ENCODE measurements at regions not wholly inside any gene's neighbourhood (a gene's known extent, or its start where the extent isn't known, plus 50 kb on each side); places are given as distances from the start of the nearest gene placed in this dataset.
A peak's percentile ranks its signal among the peaks of the same experiment; 100 is the strongest.
"Not testable (repeated sequence)": the region's sequence is repeated elsewhere in the genome, so short reads cannot be mapped to it uniquely, and the experiment has no call there.

DNA sequence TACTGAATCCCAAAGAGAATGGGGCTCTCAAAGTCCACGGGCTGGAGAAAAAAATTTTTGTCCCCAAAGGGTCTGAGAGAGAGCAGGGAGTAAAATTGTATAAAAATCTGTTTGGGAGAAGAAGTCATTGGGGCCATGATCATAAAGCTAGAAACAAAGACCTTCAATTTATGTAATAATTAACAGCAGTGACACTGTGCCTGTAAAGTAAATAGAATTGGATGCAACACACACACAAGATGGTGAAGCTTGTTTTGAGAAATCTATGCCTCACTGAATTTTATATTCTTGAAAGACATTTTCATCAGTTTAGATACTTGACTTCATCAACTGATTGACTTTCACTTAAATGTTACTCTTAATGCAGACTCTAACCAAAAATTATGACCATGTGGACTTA, 600.5 kb upstream of the ADAMTS5 start:
- DNase-seq (ENCODE audit: low spot score) = no peak

DNA sequence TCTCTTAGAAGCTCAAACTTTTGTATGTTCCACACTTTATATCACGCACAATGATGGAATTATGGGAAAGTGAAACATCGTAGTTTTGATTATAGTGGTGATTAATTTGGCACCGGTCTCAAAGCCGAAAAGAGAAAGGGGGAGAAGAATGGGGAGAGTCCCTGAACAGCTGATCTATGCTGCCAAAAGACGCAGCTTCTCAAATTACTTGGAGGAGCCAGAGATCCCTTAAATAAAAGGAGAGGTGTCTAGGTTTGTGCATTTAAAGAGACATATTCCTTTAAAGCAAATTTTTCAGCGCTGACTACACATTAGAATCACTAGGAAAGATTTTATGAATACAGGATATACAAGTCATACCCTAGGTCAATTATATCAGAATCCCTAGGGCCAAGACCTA, 599.6 kb upstream of the ADAMTS5 start:
- DNase-seq (ENCODE audit: low spot score) = no peak

DNA sequence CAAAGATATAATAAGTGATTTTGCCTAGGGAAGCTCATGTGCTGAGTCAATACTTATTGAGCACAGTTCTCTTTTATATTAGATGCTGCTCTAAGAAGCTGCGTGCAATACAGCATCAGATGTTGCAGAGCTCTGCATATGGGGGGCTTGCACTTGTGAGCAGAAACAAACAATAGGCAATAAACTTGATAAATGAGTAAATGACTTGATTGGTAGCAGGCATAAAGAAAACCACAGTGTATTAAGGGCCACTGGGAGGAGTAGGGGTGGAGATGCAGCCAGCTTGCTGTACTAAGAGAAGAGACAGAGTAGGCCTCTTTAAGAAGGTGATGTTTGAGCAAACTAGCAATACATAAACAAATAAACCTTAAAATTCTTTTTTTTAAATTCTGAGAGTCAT, 598.5 kb upstream of the ADAMTS5 start:
- DNase-seq (ENCODE audit: low spot score) = no peak

DNA sequence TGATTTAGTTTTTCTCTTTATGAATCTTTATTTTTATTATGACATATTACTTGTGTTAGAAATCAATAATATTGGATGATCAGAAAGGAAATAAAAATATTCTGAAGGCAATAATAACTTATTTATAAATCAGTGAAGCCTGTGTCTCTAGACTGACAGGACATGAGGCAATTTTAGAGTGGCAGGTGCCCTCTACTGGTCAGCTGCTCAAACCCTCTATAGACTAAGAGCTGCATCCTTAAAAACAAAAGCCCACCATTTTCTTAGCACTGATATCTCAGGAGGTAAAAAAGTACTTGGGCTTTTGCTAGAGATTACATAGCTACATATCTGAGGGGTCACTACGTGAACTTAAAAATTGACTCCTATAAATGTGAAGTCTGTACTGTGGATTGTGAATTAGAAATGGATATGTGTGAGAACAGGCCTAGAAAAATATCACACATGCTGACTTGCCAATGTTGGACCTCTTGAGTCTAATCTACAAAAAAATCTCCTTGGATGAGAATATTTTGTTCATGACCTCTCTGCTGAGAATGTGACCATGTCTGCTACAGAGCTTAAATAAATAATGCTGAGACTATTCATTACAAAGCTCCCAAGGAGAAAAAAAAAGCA, 597.9 kb upstream of the ADAMTS5 start:
- peak; percentile 52 for DNase-seq (ENCODE audit: low spot score)

DNA sequence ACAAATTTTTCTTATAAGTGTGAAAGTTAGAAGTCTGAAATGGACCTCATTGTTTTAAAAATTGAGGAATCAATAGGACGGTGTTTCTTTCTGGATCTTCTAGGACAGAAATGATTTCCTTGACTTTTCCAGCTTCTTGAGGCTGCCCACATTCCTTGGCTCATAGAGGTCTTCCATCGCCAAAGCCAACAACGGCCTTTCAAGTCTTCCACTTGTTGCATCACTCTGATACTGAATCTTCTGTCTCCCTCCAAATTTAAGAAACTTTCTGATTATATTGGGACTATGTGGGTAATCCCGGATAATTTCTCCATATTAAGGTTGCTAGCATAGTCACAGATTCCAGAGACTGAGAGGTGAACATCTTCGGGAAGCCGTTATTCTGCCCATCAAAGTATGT, 595.4 kb upstream of the ADAMTS5 start:
- no peak for DNase-seq (ENCODE audit: low spot score)

DNA sequence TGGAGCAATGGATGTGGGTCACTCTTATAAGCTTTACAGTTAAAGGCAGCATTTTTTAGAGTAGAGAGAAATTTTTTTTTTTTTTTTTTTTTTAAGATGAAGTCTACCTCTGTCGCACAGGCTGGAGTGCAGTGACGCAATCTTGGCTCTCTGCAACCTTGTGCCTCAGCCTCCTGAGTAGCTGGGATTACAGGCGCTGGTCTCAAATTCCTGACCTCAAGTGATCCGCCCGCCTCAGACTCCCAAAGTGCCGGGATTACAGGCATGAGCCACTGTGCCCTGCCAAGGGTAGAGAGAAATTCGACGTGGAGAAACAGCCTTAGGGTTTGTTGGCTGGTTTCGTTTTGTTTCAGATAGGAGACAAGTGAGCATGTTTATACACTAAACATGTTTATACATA, 594.2 kb upstream of the ADAMTS5 start:
- no peak for DNase-seq (ENCODE audit: low spot score)

DNA sequence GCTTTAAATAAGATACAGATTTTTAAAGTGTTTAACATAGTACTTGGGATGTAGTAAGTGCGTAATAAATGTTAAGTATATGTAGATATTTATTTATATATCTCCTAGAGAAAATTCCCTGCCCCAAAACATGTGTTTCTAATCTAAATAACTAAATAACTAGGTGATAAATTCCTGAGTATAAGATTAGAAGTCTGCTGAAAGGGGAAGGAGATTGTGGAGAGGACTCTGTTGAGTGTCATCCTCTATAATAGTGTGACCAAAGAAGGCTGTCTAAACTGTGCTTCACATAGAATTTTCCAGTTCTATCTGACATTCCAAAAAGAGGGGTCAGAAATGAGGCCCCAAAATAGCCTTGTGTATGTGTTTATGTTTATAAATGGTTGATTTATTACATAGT, 590.5 kb upstream of the ADAMTS5 start:
- DNase-seq (ENCODE audit: low spot score) = no peak

DNA sequence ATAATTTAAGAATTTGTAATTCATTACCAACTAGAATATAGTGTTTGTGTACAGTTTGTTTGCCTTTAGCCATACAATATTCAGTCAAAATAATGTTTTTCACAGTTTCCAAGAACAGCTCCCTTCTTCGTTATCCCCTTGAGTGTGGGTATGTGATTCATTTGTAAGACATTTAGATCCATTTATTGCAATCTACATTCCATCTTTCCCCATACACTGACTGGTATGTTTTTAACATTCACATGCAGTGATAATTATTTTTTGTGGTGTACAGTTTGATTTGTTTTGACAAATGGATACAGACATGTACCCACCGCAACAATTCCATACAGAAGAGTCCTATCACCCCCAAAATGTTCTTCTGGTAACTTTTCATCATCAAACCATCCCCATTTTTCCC, 589.1 kb upstream of the ADAMTS5 start:
- no peak for DNase-seq (ENCODE audit: low spot score)

DNA sequence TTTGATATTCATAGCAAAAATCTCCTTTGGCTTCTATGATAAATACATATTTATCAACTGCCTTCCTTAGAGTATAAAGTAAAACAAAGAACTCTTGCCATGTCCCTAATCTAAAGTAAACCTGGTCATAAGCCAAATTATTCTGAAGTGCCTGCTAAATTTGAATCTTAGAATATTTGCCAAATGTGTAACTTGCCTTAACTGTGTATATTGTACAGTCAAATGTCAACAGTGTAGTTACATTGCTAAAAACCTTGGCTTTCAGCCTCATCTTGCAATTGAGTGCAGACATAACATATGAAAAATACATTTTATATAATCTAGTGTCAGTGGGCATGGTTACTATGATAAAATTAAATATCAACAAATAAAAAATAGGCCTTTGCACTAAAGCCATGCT, 583.4 kb upstream of the ADAMTS5 start:
- no peak for DNase-seq (ENCODE audit: low spot score)

DNA sequence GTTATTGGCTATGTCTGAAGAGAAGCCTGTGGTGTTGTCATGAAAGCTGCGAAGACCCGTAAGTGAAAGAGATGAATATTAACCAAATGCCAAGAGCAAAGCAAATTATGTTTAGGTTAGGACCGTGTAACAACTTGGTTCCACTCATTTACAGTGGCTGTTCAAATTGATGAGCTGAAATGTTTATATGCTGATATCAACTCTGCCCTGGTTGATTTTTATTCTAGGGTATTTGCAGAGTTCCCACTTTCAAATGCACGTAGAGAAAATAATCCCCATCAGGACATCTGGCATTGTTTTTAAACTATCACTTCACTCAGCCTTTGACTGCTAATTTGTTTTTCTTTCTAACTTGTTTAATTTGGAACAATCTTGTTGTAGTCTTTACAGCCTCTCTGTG, 581.6 kb upstream of the ADAMTS5 start:
- DNase-seq (ENCODE audit: low spot score) = no peak

DNA sequence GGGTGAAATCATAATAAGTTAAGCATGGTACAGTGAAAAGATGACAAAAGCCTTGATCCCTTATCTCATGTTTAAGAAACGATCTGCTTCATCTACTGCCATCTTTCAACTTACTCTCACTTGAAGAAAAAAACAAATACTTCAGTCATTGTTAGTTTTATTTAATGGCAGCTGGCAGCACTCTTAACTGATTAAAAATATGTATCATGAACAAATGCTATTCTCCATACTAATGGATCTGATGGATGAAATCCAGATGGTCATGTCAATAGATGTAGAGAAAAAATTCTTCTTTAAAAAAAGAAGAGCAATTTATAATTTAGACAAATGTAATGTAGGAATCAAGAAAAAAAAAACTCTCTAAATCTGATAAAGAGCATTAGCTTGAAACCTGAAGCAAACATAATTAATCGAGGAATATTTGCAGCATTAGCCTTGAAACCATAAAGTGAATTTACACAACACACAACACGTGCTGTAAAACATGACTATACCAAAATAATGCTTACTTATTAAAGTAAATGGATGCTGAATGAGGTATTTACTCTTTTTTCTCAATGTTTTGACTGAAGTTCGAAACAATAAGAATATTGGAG, 579.0 kb upstream of the ADAMTS5 start:
- DNase-seq (ENCODE audit: low spot score) = no peak

DNA sequence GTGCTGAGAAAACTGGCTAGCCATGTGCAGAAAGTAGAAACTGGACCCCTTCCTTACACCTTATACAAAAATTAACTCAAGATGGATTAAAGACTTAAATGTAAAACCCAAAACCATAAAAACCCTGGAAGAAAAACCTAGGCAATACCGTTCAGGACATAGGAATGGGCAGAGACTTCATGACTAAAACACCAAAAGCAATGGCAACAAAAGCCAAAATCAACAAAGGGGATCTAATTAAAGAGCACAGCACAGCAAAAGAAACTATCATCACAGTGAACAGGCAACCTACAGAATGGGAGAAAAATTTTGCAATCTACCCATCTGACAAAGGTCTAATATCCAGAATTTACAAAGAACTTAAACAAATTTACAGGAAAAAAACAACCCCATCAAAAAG, 575.2 kb upstream of the ADAMTS5 start:
- DNase-seq (ENCODE audit: low spot score) = not testable (repeated sequence)

DNA sequence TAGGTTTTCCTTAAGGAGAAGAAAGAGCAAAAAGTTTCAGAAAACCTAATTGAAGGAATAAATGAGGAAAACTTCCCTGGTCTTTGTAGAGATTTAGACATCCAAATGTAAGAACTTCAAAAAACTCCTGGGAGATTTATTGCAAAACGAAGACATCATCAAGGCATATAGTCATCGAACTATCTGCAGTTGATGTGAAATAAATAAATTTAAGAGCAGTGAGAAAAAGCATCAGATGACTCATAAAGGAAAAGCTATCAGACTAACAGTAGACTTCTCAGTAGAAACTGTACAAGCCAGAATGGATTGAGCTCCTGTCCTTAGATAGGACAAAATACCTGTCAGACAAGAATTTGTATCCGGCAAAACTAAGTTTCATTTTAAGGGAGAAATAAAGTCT, 569.4 kb upstream of the ADAMTS5 start:
- DNase-seq (ENCODE audit: low spot score) = no peak

DNA sequence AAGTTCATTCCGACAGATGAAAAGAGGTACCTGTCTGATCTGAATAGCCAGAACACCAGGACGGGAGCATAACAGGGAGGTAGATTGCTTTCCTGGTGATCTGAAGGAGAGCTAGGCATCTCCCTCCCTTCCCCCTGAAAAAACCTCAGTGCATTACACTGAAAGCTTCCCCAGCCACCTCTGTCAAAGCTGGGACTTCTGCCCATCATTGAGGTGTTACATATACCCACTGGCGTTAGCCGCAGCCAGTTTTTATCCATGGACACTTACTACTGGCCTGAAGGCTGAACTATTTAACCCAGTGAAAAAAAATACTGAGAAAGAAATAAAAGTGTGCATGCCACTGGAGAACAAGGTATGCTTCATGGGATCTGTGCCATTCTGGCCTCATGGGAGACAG, 568.3 kb upstream of the ADAMTS5 start:
- DNase-seq (ENCODE audit: low spot score) = no peak

DNA sequence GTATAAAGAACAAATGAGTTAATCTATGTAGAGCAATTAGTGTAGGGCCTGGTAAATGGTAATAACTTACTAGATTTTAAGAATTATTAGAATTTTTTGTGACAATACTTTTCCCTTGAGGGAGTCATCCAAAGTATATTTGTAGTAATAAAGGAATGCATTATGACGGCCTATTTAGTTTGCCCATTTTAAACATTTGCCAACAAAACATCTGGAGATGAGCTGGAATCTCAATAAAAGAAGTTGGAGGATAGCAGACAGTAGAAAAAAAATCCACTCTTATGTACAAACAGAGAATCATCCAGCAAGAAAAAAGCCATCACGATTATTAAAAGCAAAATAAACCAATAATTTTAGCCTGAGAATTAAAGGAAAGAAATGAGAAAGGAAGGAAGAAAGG, 567.3 kb upstream of the ADAMTS5 start:
- no peak for DNase-seq (ENCODE audit: low spot score)

DNA sequence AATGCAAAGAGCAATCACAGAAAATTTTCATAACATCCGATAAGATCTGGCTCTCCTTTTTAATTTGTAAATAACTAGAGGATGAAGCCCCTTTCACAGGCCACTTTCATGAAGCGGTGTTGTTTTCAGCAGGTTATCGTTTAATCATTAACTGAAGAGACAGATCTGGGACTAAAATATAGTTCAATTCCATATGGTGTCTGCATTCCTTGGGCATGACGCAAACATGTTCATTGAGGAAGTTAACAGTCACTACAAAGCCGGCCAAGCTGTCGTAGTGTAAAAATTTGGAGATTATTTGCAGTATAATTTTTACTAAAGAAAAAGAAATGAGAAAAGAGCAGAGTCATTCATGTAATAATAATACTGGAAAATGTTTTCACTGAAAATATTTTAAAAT, 565.2 kb upstream of the ADAMTS5 start:
- DNase-seq (ENCODE audit: low spot score) = no peak

DNA sequence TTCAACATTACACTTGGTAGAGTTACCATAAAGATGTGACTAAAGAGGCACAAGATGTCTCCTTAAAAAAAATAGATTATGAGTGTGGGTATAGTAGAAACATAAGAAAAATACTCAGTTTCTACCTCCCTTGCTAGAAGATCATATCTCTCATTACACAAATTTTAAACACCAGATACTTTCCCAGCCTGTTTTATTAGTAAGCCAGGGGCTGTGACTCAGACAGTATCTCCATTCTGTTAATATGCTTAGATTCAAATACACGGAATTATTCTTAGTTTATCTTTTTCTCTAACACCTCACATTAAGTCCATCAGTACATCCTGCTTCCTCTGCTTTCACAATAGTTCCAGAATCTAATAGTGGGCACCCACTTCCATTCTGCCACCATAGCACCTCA, 561.8 kb upstream of the ADAMTS5 start:
- DNase-seq (ENCODE audit: low spot score) = no peak

DNA sequence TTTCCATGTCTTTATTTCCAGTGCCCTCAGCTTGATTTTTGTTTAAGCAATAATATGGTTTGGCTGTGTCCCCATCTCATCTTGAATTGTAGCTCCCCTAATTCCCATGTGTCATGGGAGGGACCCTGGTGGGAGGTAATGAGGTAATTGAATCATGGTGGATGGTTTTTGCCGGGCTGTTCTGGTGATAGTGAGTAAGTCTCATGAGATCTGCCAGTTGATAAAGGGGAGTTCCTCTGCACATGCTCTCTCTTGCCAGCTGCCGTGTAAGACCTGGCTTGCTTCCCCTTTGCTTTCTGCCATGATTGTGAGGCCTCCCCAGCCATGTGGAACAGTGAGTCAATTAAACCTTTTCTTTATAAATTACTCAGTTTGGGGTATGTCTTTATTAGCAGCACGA, 559.6 kb upstream of the ADAMTS5 start:
- DNase-seq (ENCODE audit: low spot score) = no peak

DNA sequence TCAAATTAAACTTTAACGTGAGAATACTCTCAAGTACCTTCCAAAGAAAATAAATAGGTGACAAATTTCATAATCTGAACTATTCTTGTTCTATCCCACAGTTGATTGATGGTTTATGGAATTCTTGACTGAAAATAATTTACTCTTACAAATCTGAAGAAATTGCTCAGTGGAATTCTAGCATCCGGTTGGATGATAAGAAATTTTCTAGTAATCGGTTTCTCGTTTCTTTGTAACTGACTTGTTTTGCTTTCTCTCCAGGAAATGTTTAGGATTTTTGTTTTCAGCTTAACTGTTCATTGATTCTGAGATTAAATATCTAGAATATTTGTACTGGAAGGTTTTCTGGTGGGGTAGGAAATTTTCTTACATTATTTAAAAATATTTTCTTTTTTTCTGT, 558.9 kb upstream of the ADAMTS5 start:
- no peak for DNase-seq (ENCODE audit: low spot score)

DNA sequence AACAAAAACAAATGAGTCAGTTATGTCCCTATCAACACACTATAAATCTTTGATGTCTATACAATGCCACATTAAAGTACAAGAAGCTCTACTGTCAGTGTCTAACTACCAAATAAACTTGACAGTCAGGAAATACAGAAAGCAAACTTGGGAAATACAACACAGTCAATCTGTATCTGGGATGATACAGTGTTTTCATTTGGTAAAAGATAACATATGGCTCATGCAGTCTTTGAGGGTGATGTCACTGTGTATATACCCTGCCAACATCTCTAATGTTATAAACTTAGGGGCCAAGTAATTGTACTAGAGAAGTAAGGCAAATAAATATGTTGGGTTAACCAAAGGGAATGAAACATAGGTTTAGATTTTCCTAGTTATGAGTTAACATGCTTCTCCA, 552.5 kb upstream of the ADAMTS5 start:
- DNase-seq (ENCODE audit: low spot score) = no peak

DNA sequence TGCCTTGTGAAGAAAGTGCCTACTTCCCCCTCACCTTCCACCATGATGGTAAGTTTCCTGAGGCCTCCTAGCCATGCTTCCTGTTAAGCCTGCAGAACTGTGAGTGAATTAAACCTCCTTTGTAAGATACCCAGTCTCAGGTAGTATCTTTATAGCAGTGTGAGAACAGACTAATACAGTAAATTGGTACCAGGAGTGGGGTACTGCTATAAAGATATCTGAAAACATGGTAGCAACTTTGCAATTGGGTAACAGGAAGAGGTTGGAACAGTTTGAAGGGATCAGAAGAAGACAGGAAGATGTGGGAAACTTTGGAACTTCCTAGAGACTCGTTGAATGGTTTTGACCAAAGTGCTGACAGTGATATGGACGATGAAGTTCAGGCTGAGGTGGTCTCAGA, 550.3 kb upstream of the ADAMTS5 start:
- not testable (repeated sequence) for DNase-seq (ENCODE audit: low spot score)

DNA sequence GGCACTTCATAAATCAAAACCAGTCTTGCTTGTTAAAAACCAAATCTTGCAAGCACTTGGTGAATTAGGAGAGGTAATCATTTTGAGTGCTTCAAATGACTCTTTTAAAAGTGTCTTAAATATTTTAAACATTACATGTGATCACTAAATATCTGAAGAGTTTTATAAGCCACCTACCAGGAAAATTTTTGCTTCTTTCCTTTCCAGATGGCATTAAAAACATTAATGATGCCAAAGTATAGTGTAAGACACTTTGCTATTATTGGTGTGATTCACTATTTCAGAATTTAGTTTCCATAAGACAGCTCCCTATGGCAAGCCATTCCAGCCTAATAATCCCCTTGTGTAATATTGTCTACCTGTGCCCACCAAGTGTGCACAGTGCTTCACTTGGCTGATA, 548.8 kb upstream of the ADAMTS5 start:
- DNase-seq (ENCODE audit: low spot score) = no peak

DNA sequence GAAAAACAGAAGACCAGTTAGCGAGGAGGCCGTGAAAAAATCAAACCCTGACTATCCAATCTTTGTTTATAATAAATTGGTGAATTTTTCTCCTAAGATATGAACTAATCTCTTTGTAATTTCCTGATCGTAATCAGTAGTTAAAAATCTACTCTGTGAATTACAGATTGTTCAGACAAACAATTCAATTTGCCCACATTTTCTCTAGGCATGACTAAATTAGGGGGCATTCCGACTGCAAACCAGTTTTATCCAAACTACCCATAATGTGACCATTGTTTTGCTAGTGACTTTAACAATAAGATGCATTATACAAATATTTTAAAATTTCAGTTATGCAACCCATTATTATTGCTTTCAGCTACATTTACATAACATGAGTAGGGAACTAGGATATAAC, 546.9 kb upstream of the ADAMTS5 start:
- no peak for DNase-seq (ENCODE audit: low spot score)

DNA sequence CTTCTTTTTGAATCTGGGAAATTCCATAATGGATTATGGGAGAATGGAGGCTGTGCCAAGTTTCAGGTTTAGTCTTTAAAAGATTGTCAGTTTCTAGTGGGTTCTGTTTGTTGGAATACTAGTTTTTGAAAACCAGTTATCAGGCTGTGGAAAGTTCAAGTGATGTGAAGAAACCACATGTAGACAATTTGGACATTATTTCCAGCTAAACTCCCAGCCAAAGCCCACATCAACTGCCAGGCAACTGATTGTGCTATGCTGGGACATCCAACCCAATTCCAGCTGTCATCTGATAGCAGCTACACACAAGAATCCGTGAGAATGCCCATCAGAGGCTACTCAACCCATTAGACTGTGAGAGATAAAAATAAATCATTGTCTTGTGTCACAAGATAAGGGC, 546.1 kb upstream of the ADAMTS5 start:
- no peak for DNase-seq (ENCODE audit: low spot score)

DNA sequence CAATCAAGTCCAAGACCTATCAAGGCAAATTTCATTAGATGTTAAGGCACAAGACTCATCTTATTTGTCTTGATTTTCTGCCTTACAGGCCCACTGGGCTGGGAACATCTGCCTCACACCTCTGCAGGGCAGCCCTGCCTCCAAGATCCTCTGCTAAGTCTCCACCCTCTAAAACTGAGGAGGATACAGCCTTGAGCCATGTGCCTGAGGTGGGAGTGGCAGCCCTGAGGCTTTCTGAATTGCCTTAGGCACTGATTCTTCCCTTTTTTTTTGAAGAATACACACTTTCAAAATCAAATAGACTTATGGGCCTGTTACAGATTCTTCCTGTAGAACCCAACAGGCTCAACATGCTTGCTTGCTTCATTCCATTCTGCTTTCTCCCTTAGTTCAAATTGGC, 544.3 kb upstream of the ADAMTS5 start:
- no peak for DNase-seq (ENCODE audit: low spot score)
